Mesenteric fat pad (tissue), 1 donor: ENCODE measurements at regions not wholly inside any gene's neighbourhood (a gene's known extent, or its start where the extent isn't known, plus 50 kb on each side); places are given as distances from the start of the nearest gene placed in this dataset.

Experiments used
- DNase-seq: peaks from one replicate; pipeline ENCODE4 v3.0.0-alpha.2; 2020; ENCODE audit warnings: low spot score
- donor health status: DM: yes; HTN: yes; CAD: no.

- DNase-seq, result no peak
These were observed 864.7 kb downstream of the TRIB2 start for GRCh38 chr2:13581471-13581870.

GRCh38 chr2:13583609-13584008 is 866.9 kb downstream of the TRIB2 start:
- no peak for DNase-seq

GRCh38 chr2:13584020-13584419 is 867.3 kb downstream of the TRIB2 start:
- DNase-seq, result no peak

- no peak for DNase-seq
These were observed 869.0 kb downstream of the TRIB2 start for GRCh38 chr2:13585732-13586131.

GRCh38 chr2:13596233-13596632 is 879.5 kb downstream of the TRIB2 start:
- DNase-seq, result no peak

- no peak for DNase-seq
These were observed 880.4 kb downstream of the TRIB2 start for GRCh38 chr2:13597176-13597575.

GRCh38 chr2:13601506-13601905 is 884.8 kb downstream of the TRIB2 start:
- no peak for DNase-seq

GRCh38 chr2:13604951-13605661 is 888.4 kb downstream of the TRIB2 start:
- DNase-seq, result no peak

- DNase-seq, result no peak
These were observed 890.4 kb downstream of the TRIB2 start for GRCh38 chr2:13607139-13607538.

GRCh38 chr2:13611939-13612338 is 895.2 kb downstream of the TRIB2 start:
- no peak for DNase-seq

GRCh38 chr2:13616059-13616458 is 899.3 kb downstream of the TRIB2 start:
- DNase-seq, result no peak

- DNase-seq, result no peak
These were observed 899.9 kb downstream of the TRIB2 start for GRCh38 chr2:13616616-13617015.

- DNase-seq, result no peak
These were observed 911.4 kb downstream of the TRIB2 start for GRCh38 chr2:13628122-13628521.

- no peak for DNase-seq
These were observed 921.4 kb downstream of the TRIB2 start for GRCh38 chr2:13638181-13638580.

GRCh38 chr2:13649918-13650317 is 933.2 kb downstream of the TRIB2 start:
- DNase-seq, result no peak

GRCh38 chr2:13650586-13651180 is 933.9 kb downstream of the TRIB2 start:
- DNase-seq, result no peak

- DNase-seq, result no peak
These were observed 935.0 kb downstream of the TRIB2 start for GRCh38 chr2:13651684-13652131.

GRCh38 chr2:13652531-13653313 is 936.0 kb downstream of the TRIB2 start:
- no peak for DNase-seq

- DNase-seq, result no peak
These were observed 937.7 kb downstream of the TRIB2 start for GRCh38 chr2:13654416-13654815.

GRCh38 chr2:13660231-13660630 is 943.5 kb downstream of the TRIB2 start:
- no peak for DNase-seq

- no peak for DNase-seq
These were observed 945.3 kb downstream of the TRIB2 start for GRCh38 chr2:13662055-13662454.
